ENCODE measurements at regions not wholly inside any gene's neighbourhood (a gene's known extent, or its start where the extent isn't known, plus 50 kb on each side); places are given as distances from the start of the nearest gene placed in this dataset.

DNA sequence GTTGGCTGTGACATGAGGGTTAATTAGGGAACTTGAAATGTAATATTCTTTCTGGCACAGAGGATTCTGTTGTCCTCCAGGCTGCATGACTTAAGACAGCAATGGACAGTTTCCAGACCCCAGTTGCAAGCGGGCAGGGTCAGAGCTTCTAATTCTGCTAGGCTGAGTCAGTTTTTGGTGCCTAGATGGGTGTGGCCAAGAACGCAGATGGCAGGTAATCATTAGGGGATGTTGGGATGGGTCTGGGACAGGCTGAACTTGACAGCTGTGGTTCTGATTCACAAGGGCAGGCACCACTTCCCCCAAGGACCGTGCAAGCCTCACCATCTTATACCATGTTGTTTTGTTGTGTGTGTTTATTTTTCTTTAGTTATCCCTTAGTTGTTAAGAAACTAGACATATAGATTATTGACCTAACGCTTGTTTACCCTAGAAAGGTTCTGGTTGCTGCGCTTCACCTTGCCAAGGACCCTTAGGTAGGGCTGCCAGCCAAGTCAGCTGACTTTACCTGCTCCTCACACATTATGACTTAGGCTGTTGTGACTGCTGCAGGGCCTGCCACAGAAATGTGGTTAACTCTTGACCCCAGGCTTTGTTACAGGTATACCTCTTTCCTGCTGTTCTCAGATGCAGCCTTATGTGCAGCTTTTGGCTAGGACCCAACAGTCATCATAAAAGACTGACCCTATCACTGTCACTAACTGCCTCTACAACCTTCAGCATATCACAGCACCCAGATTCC is 117.7 kb upstream of the KLF12 start:
- Histone ChIP-seq H3K79me2 (ENCODE audit: control insufficient read depth in 1 of 2, insufficient read depth in 2 of 2, low read length in 2 of 2) (no peaks in the 10 kb centered on the region), H2BK15ac (ENCODE audit: low read length) (no peak overlapping the region), H4K20me1 (replicated peaks in 1 of 2; ENCODE audit: control insufficient read depth in 1 of 2, insufficient read depth in 2 of 2, low read length in 2 of 2) (no peaks in the 10 kb centered on the region), H2BK120ac (replicated peaks; ENCODE audit: low read depth, low read length) (no peak overlapping the region), H3K9ac (replicated peaks in 1 of 4; ENCODE audit: extremely low read depth in 1 of 4, low read depth in 3 of 4, low read length in 3 of 4) (no peak overlapping the region), H2BK20ac (ENCODE audit: low read length) (no peak overlapping the region), H3K14ac (ENCODE audit: insufficient read length) (no peak overlapping the region), H3K4me1 (replicated peaks in 1 of 4; ENCODE audit: control insufficient read depth in 3 of 4, insufficient read depth in 4 of 4, low read length in 3 of 4) (no peaks in the 10 kb centered on the region), H3K4ac (replicated peaks; ENCODE audit: insufficient read length, low read depth, low read length) (no peak overlapping the region), H2BK12ac (ENCODE audit: low read depth, low read length) (no peak overlapping the region), H3K23me2 (ENCODE audit: low read depth, low read length) (peaks cover 2% of the 10 kb centered on the region; the same call in 1 of the 2 replicates), H4K5ac (ENCODE audit: insufficient read length, low read depth, low read length) (no peak overlapping the region), H3K36me3 (ENCODE audit: control insufficient read depth in 2 of 4, insufficient read depth in 4 of 4, low read length in 3 of 4) (no peaks in the 10 kb centered on the region), H2AK5ac (ENCODE audit: low read depth, low read length) (no peak overlapping the region), H3K4me3 (ENCODE audit: extremely low read depth in 1 of 4, insufficient read depth in 2 of 4, low read depth in 3 of 4, low read length in 4 of 4) (no peak overlapping the region), H4K8ac (ENCODE audit: extremely low read depth, insufficient read depth, low read length) (no peak overlapping the region), H4K91ac (replicated peaks; ENCODE audit: insufficient read length, low read length) (no peak overlapping the region), H3K79me1 (ENCODE audit: low read depth, low read length) (no peaks in the 10 kb centered on the region), H3K18ac (ENCODE audit: extremely low read depth, low read length) (no peak overlapping the region), H3K56ac (replicated peaks; ENCODE audit: insufficient read length, low read depth, low read length) (no peak overlapping the region), H2BK5ac (ENCODE audit: low read depth, low read length) (no peak overlapping the region), H3K27ac (ENCODE audit: low read depth, low read length) (no peak overlapping the region), H3K4me2 (ENCODE audit: insufficient read depth in 1 of 2, low read depth in 2 of 2, low read length in 2 of 2) (no peak overlapping the region), H3K9me3 (ENCODE audit: insufficient read depth in 2 of 2, low read depth in 1 of 2, low read length in 1 of 2) (no peaks in the 10 kb centered on the region), H3K23ac (ENCODE audit: insufficient read length) (no peak overlapping the region), H3K27me3 (replicated peaks in 1 of 4; ENCODE audit: control insufficient read depth in 3 of 4, extremely low read depth in 1 of 4, insufficient read depth in 3 of 4, low read length in 3 of 4) (no peaks in the 10 kb centered on the region), H2AFZ (ENCODE audit: low read length) (no peak overlapping the region)
- 93% methylated on average over 5 of the region's 5 CpGs; no CpG with 5 or more reads in 1 of the 2 experiments for WGBS, 2 experiments (ENCODE audit: extremely low coverage in 1 of 2, insufficient coverage in 1 of 2, insufficient read length in 1 of 2, insufficient replicate concordance in 2 of 2, low coverage in 1 of 2, low lambda C conversion rate in 2 of 2, missing lambda C conversion rate in 1 of 2)
- ChIA-PET POLR2A (ENCODE audit: partially characterized antibody) (no interaction called here), CTCF (ENCODE audit: partially characterized antibody) (no interaction called here)
- DNase-seq (ENCODE audit: low read depth in 1 of 2, low spot score in 2 of 2) (no peak), FAIRE-seq (no peak)
- TF ChIP-seq EP300 (IDR thresholded peaks at IDR 0.05; ENCODE audit: borderline replicate concordance in 1 of 2, low read depth in 2 of 2, low read length in 2 of 2) (no peak), CEBPB (IDR thresholded peaks at IDR 0.05; ENCODE audit: low read depth, low read length) (no peak), SAP30 (IDR thresholded peaks at IDR 0.05; ENCODE audit: insufficient read depth, insufficient replicate concordance, low read length) (no peak), NRF1 (IDR thresholded peaks at IDR 0.05; ENCODE audit: low read depth, low read length) (no peak), SP2 (IDR thresholded peaks at IDR 0.05; ENCODE audit: low read length) (no peak), YY1 (IDR thresholded peaks at IDR 0.05; ENCODE audit: low read depth, low read length) (no peak), RXRA (IDR thresholded peaks at IDR 0.05; ENCODE audit: insufficient read depth, low read depth, low read length) (no peak)
- TF ChIP-seq, protein P1, sequence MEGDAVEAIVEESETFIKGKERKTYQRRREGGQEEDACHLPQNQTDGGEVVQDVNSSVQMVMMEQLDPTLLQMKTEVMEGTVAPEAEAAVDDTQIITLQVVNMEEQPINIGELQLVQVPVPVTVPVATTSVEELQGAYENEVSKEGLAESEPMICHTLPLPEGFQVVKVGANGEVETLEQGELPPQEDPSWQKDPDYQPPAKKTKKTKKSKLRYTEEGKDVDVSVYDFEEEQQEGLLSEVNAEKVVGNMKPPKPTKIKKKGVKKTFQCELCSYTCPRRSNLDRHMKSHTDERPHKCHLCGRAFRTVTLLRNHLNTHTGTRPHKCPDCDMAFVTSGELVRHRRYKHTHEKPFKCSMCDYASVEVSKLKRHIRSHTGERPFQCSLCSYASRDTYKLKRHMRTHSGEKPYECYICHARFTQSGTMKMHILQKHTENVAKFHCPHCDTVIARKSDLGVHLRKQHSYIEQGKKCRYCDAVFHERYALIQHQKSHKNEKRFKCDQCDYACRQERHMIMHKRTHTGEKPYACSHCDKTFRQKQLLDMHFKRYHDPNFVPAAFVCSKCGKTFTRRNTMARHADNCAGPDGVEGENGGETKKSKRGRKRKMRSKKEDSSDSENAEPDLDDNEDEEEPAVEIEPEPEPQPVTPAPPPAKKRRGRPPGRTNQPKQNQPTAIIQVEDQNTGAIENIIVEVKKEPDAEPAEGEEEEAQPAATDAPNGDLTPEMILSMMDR (IDR thresholded peaks at IDR 0.05; ENCODE audit: control extremely low read depth in 1 of 3, insufficient read depth in 1 of 3, low read depth in 1 of 3, low read length in 3 of 3) = no peak
- TF ChIP-seq, protein P2, sequence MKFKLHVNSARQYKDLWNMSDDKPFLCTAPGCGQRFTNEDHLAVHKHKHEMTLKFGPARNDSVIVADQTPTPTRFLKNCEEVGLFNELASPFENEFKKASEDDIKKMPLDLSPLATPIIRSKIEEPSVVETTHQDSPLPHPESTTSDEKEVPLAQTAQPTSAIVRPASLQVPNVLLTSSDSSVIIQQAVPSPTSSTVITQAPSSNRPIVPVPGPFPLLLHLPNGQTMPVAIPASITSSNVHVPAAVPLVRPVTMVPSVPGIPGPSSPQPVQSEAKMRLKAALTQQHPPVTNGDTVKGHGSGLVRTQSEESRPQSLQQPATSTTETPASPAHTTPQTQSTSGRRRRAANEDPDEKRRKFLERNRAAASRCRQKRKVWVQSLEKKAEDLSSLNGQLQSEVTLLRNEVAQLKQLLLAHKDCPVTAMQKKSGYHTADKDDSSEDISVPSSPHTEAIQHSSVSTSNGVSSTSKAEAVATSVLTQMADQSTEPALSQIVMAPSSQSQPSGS (IDR thresholded peaks at IDR 0.05; ENCODE audit: low read length) = no peak
